Kasumi-1 (cell line): ENCODE measurements at regions not wholly inside any gene's neighbourhood (a gene's known extent, or its start where the extent isn't known, plus 50 kb on each side); places are given as distances from the start of the nearest gene placed in this dataset.
"Not testable (repeated sequence)": the region's sequence is repeated elsewhere in the genome, so short reads cannot be mapped to it uniquely, and the experiment has no call there.

Experiments
- DNase-seq, 2 experiments: peaks; one replicate each; lab custom pipeline; 2025; lab: John Stamatoyannopoulos, UW

DNA sequence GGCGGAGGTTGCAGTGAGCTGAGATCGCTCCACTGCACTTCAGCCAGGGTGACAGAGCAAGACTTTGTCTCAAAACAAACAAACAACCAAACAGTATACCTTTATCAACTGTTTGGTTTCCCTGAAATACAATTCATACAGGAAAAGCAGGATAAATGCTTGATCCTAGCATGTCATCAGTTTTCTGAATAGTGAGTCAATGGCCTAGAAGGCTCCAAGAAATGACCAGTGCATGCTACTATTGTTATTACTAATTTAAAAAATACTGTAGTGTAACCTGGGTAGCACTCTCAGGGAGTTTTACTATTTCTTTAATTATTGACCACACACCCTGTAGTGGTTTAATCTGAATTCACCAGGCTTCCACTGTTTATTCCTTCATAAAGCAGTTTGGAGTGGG is 101.0 kb upstream of the PTPN3 start:
- DNase-seq: no peak

DNA sequence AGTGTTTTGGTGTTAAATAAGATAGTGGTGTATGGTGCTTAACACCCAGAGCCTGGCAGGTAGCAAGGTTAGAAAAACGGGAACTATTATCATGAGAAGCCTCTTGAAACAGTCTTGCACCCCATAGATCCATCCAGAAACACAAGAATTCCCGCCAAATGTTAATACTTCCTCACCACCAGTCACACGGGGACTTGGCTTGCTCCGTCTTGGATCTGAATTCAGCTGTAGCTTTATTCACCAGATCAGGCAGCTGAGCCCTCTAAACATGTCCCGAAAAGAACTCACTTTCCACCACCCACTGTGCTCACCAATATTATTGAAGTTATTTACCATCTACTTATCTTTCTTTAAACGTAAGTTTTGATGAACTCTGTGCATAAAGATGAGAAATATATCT is 101.6 kb upstream of the PTPN3 start:
- no peak for DNase-seq

GRCh38 chr9:109600142-109600541 is 102.0 kb upstream of the PTPN3 start:
- no peak for DNase-seq

DNA sequence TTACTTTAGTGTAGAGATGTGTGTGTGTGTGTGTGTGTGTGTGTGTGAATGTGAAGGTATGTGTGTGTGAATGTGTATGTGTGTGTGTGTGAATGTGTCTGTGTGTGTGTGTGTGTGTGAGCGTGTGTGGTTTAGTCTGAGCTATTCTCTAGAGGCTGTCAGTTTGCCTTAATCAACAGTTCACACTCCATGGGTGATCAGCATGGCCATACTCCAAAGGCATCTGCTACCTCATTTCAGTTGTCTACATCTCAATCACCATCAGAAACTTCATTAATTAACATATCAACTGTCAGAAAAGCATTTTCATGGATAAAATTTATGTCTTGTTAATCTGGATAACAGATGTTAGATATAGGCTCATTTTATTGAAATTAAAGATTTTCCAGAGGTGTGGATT is 103.1 kb upstream of the PTPN3 start:
- DNase-seq: no peak

- DNase-seq: no peak
These were observed 104.9 kb upstream of the PTPN3 start for GRCh38 chr9:109602987-109603386.

DNA sequence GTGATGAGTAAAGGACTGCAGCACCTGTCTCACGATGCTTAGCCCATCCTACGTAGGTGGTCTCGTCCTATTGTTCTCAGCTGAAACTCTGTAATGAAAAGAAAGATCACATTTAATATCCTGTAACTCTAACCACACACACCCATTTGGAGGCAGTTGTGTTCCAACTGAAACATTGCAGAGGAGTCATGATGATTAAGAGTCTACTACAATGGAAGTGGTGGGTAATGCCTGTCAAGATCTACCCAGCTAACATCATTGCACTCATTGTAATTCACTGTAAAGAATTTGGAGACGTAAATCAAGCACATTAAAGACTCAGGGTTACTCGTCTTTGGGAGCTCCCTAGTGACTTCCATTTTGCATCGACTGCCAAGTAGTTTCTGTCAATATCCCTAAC is 106.0 kb upstream of the PTPN3 start:
- no peak for DNase-seq

DNA sequence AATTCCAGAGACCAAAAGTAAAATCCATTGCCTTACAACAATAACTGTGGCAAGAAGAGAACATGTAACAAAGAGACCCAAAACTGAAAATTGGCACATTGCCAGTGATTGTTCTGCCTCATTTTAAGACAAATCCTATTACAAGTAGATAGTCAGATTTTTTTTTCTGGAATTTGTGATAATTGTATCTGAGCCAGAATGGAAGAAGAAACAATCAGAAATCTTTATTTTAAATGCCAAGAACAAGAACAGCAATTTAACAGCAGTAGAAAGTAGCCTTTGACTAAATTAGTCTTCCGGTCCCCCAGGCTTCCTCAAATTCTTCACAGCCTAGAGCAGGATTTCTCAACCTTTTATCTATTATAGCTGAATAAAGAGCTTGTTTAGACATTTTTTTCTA is 106.7 kb upstream of the PTPN3 start:
- no peak for DNase-seq

DNA sequence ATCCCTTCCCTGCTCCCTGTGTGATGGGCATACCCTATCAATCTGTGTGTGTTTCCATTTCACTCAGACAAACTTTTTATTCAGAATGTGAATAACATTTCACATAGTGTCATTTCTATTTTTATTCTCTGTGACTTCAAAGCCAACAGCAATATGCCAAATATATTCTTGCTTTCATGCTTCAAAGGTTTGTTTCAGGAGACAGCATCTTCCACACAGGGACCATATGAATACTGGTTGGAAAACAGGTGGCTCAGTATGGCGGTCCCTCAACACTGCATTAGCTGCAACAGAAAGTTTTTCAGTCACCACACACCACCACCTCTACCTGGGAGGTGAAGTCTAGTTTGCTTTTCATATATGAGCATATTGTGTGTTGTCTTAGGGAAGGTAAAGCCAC is 111.0 kb upstream of the PTPN3 start:
- no peak for DNase-seq

GRCh38 chr9:109616571-109617120 is 118.5 kb upstream of the PTPN3 start:
- DNase-seq: no peak

DNA sequence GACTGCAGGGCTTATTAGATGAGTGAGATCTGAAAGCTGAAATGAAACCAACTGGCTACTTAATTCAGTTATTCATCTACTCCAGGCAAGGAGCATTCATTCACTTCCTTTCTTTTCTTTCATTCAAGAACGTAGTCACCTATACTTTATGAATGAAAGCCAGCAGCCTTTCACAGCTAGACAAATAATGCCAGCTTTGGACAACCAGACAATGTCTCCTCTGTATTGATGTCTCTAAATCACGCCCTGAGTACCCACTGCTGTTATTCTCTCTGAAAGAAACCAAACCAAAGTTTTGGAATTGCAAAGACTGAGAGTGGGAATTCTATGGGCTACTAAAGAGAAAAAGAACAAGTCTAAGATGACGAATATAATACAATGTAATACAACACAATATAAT is 121.2 kb upstream of the PTPN3 start:
- DNase-seq: no peak

DNA sequence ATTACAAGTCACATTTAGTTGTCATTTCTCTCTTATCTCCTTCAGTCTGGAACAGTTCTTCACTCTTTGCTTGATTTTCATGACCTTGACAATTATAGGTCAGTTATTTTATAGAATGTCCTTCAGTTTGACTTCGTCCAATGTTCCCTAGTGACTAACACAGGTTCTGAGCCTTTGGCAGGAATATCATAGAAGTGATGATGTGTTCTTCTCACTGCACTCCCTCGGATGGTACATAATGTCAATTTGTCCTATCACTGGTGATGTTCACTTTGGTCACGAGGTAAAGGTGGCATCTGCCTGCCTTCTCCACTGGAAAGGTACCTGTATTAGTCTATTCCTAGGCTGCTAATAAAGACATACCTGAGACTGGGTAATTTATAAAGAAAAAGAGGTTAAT is 126.0 kb upstream of the PTPN3 start:
- DNase-seq: no peak

DNA sequence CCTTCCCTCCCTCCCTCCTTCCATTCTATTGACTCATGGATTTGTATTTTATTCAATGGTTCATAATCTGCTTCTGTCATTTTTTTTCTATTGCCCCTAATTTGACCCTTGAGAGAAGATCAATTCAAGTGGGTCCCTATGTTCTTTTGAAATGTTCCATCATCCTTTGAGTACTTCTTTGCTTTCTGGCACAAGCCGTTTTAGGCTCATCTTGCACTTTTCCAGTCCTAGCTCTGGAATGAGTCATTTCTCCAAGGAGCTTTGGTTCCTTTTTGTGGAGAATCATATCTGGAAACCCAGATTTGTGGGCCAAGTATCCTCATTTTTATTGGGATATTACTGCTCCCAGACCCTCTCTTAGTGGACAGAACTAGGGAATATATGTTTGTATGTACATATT is 126.8 kb upstream of the PTPN3 start:
- DNase-seq: no peak

- DNase-seq: no peak
These were observed 128.9 kb upstream of the PTPN3 start for GRCh38 chr9:109627042-109627441.

DNA sequence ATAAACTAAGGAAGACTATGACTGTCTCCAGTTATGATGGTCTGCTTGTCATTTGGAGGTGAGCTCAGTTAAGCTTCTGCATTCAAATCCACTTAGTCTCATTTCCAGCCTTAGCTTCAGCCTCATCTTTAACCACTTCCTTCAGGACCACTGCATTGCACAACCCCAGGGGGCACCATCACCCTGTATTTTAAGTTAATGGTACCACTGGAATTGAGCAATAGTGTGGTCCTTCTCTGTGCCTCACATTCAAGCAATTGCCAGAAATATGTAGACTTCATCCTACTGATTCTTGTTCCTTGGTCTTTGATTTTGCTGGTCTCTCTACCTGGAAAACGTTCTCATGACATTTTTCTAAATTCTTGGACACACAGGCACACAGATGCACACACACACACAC is 131.5 kb upstream of the PTPN3 start:
- no peak for DNase-seq

- no peak for DNase-seq
These were observed 134.7 kb upstream of the PTPN3 start for GRCh38 chr9:109632817-109633216.

DNA sequence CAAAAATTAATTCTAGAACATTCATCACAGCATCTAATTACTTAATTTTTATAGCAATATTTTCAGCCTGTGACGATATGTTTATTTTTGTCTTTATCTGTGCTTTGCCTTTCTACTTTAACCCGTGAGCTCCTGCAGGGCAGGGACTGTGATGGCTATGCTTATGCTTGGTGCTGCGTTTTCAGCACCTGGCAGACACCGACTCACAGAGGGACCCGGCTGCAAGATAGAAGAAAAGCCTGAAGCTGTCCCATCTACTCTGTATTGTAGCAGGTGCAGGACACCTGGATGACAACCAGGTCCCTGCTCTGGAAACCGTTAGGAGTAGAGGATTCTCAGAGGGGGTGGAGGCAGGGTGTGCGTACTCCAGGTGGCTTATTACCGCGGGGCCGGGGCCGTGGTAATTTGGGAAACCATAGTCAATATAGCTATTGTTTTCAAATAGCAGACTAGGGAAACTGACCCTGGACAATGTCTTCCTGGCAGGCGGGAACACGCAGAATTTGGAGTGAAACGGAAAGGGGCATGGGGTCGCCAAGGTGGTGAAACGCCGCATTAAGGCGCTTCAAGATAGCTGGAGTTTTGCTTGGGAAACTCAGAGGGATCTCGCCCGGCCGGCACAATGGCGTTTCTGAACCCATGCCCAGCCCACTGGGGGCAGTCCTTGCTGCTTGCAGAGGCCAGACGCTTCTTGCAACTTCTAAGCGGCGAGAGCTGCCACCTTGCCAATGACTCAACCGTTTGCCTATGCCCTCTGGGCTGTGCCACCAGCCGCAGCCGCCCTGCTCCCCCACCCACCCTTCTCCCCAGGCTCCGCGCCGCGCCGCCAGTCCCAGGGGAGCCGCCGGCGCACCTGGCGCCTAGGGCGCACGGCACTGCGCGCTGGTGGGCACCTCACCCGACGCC is 140.1 kb upstream of the PALM2AKAP2 start:
- no peak for DNase-seq

- DNase-seq: no peak
These were observed 139.2 kb upstream of the PALM2AKAP2 start for GRCh38 chr9:109640580-109641371.

DNA sequence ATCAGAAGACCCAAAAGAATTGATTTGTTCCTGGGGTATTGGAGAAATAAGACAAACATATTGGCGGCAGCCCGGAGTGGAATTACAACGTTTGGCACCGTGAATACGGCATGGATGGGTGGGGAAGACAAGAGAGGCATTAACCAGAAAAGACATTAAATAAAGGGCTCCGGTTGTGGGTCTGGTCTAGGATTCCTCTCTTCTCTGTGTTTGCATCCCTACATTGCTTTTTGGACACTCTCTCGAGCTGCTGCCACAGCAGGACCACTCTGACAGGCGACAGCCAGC is 138.7 kb upstream of the PALM2AKAP2 start:
- no peak for DNase-seq

GRCh38 chr9:109652112-109652511 is 127.9 kb upstream of the PALM2AKAP2 start:
- DNase-seq: no peak

GRCh38 chr9:109652971-109653370 is 127.0 kb upstream of the PALM2AKAP2 start:
- DNase-seq: peak in 1 of 2 experiments; percentile 1

- no peak for DNase-seq
These were observed 126.5 kb upstream of the PALM2AKAP2 start for GRCh38 chr9:109653470-109653869.

GRCh38 chr9:109663978-109664377 is 116.0 kb upstream of the PALM2AKAP2 start:
- not testable (repeated sequence) for DNase-seq

GRCh38 chr9:109665736-109666135 is 114.3 kb upstream of the PALM2AKAP2 start:
- not testable (repeated sequence) for DNase-seq
